MG63 (cell line): ENCODE measurements at regions not wholly inside any gene's neighbourhood (a gene's known extent, or its start where the extent isn't known, plus 50 kb on each side); places are given as distances from the start of the nearest gene placed in this dataset.
"Not testable (repeated sequence)": the region's sequence is repeated elsewhere in the genome, so short reads cannot be mapped to it uniquely, and the experiment has no call there.

ENCODE experiments used
- DNase-seq: peaks from one replicate; pipeline ENCODE4 v3.0.0-alpha.2; 2020
- H3K27me3 ChIP-seq: fragments of 250-450 bp; sonication (Bioruptor Pico); 2 replicates; pipeline ENCODE4 v1.5.1; 2020; ENCODE audit warnings: mild to moderate bottlenecking, moderate library complexity
- H3K36me3 ChIP-seq: fragments of 250-450 bp; sonication (Bioruptor Pico); 2 replicates; pipeline ENCODE4 v1.5.1; 2020; ENCODE audit warnings: mild to moderate bottlenecking, moderate library complexity
- H3K4me3 ChIP-seq: fragments of 250-450 bp; sonication (Bioruptor Pico); 2 replicates; pipeline ENCODE4 v1.5.1; 2020; ENCODE audit warnings: mild to moderate bottlenecking, moderate library complexity
- H3K9me3 ChIP-seq: fragments of 250-450 bp; sonication (Bioruptor Pico); 2 replicates; pipeline ENCODE4 v1.5.1; 2020; ENCODE audit warnings: mild to moderate bottlenecking, moderate library complexity

DNA sequence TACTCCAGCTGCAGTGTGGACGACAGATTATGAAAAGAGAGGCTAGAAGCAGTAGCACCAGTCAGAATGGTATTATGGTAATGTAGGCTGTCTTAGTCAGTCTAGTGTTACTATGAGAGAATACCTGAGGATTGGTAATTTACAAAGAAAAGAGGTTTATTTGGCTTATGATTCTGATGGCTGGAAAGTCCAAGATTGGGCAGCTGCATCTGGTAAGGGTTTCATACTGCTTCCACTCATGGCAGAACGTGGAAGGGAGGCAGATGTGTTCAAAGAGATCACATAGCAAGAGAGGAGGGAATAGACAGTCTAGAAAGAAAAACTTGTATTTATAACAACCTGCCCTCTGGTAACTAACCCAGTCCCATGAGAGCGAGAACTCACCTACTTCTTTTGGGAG lies 77.3 kb upstream of the NAV2 start:
- no peak for DNase-seq
- H3K36me3 ChIP-seq = no peaks in the 10 kb centered on the region
- H3K4me3 ChIP-seq = no peak overlapping the region
- H3K9me3 ChIP-seq = no peaks in the 10 kb centered on the region; the same call in 1 of the 2 replicates
- H3K27me3 ChIP-seq = no peaks in the 10 kb centered on the region

DNA sequence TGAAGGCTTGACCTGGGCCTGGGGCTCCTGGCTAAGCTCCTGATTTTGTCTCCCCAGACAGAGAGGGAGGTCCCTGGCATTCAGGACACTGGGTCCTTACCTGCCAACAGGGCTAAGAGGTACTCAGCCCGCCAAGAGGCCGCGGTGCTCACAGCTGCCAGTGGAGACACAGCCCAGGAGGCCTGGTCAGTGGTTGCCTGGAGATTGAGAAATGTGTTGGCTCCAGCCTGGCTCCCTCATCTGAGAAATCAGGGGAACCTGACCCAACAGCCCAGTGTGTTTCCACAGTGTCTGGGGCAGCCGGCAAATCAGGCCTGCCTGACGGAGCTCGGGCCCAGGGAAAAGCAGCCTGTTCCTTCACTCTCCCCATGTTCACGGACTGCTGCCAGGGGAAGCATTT lies 79.4 kb upstream of the NAV2 start:
- H3K9me3 ChIP-seq = no peaks in the 10 kb centered on the region; the same call in 1 of the 2 replicates
- peak; percentile 39 for DNase-seq
- no peaks in the 10 kb centered on the region; the same call in 1 of the 2 replicates for H3K36me3 ChIP-seq
- no peak overlapping the region for H3K4me3 ChIP-seq
- H3K27me3 ChIP-seq = no peaks in the 10 kb centered on the region

DNA sequence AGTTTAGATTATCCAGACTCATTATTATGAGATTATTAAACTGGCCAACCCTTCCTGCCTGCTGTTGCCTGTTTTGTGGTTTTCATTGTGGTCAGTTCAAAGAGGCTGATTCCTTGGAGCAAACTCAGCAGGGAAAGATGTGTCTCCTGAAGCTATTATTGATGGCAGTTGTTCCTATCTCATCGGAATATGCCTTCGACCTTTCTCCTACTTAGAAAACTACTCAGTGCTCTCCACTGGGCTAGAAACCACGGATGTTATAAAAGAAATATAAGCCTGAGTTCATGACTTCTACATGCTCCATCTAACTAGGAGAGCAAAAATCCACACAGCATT lies 80.2 kb upstream of the NAV2 start:
- DNase-seq = no peak
- H3K27me3 ChIP-seq = no peaks in the 10 kb centered on the region
- H3K4me3 ChIP-seq = no peak overlapping the region
- H3K36me3 ChIP-seq = no peaks in the 10 kb centered on the region; the same call in 1 of the 2 replicates
- no peaks in the 10 kb centered on the region; the same call in 1 of the 2 replicates for H3K9me3 ChIP-seq

DNA sequence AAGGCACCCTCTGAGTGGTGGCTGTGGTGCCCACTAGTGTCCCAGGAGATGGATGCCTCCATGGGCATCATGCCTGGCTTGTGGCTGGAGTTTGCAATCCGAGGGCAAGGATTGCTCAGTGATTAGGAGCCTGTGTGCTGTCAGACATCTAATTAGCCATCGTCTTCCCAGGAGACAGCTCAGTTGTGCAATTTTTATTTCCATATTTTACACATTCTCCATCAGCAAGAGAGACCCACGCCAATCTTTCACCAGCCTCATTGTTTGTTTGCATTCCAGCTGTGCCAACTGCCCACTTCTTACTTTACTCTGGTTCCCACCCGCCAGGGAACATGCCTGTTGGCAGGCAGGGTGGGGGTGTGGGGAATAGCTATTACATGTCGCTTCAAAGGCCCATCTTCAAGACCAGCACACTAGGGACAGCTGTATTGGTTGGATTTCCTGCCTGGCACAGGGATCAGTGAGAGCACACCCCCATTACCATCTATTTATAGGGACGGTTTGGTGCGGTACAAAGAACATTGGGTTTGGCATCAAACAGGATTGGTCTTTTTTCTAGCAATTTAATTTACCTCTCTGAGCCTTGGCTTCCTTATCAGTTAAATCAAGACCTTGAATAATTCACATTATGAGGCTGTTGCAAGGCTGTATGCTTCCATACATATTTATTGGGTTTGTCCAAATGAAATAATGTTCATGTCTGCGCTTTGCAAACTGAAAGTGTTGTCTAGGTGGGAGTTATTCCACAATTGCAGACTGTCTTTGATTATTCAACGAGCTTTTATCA lies 80.7 kb upstream of the NAV2 start:
- DNase-seq = peak; percentile 67
- Histone ChIP-seq H3K36me3 (no peaks in the 10 kb centered on the region; the same call in 1 of the 2 replicates), H3K4me3 (no peak overlapping the region), H3K27me3 (no peaks in the 10 kb centered on the region), H3K9me3 (no peaks in the 10 kb centered on the region; the same call in 1 of the 2 replicates)

DNA sequence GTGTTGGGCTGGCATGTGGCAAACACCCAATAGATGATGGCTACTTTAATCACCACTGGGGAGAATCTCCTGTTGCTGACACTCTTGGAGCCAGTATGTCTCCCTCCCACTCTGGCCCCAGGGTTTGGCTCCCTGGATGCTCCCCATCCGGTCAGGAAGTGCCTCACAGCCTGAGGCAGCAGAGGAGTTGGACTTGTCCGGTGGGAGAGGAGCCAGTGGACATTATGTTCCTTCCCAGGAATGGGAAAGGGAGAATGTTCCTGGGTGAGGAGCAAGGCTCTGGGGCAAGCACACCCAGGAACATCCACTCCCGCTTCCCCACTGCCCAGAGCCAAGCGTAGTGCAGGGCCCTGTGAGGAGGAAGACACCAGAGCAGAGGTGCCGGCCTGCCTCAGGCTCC lies 84.6 kb upstream of the NAV2 start:
- peaks cover 5% of the 10 kb centered on the region for H3K9me3 ChIP-seq
- no peaks in the 10 kb centered on the region for H3K27me3 ChIP-seq
- peak; percentile 98 for DNase-seq
- no peaks in the 10 kb centered on the region; the same call in 1 of the 2 replicates for H3K36me3 ChIP-seq
- no peak overlapping the region for H3K4me3 ChIP-seq

DNA sequence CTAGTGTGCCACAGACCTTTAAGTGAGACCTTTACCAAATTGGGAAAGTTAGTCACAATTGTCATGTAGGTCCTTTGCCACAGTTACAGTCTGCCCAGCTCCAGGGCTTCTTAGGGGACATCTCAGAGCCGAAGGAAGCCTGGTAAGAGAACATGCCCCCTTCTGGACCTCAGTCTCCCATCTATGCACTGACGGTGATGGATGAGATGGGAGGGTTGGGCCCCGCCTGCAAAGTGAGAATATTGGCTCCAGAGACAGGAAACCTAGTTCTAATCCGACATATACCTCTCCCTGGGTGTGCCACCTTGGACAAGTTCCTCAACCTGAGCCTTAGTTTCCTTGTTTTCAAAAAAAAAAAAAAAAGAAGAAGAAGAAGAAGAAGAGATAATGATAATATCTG lies 85.1 kb upstream of the NAV2 start:
- H3K36me3 ChIP-seq = no peaks in the 10 kb centered on the region; the same call in 1 of the 2 replicates
- H3K9me3 ChIP-seq = peaks cover 5% of the 10 kb centered on the region
- DNase-seq = no peak
- H3K4me3 ChIP-seq = no peak overlapping the region
- no peaks in the 10 kb centered on the region for H3K27me3 ChIP-seq

DNA sequence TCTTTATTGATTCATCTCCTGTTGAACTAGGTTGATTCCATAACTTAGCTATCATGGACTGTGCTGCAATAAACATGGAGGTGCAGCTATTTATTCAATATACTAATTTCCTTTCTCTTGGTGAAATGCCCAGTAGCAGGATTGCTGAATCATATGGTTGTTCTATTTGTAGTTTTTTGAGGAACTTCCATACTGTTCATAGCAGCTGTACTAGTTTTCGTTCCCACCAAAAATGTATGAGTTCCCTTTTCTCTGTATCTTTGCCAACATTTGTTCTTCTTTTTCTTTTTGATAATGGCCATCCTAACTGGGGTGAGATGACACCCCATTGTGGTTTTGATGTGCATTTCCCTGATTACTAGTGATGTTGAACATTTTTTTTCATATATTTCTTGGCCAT lies 87.2 kb upstream of the NAV2 start:
- no peak overlapping the region for H3K4me3 ChIP-seq
- peaks cover 5% of the 10 kb centered on the region for H3K9me3 ChIP-seq
- H3K27me3 ChIP-seq = no peaks in the 10 kb centered on the region
- H3K36me3 ChIP-seq = no peaks in the 10 kb centered on the region; the same call in 1 of the 2 replicates
- no peak for DNase-seq

DNA sequence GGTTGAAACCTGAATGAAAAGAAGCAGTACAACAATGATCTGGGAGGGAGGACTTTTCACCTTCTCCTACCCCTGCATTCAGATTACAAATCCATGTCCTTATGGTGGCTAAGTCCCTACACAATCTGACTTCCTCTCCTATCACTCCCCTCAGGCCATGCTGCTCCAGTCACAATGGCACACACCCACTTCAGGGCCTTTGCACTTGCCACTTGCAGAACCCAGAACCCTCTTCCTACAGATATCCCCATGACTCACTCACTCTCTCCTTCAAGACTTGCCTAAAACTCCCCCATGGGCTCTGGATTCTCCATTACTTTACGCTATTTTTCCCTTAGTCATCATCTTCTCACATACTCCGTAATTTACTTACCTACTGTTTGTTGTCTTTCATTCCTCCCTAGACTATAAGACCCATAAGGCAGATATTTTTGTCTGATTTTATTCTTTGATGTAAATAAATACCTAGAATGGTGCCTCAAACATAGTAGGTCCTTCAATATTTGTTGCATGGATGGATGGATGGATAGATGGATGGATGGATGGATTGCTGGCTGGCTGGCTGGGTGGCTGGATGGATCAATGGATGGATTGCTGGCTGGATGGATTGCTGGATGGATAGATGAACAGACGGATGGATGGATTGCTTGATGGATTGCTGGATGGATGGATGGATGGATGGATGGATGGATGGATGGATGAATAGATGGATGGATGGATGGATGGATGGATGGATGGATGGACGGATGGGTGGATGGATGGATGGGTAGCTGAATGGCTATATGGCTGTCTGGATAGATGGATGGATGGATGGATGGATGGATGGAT lies 94.7 kb upstream of the NAV2 start:
- no peaks in the 10 kb centered on the region for H3K36me3 ChIP-seq
- DNase-seq = no peak
- no peaks in the 10 kb centered on the region for H3K27me3 ChIP-seq
- no peaks in the 10 kb centered on the region for H3K9me3 ChIP-seq
- no peak overlapping the region for H3K4me3 ChIP-seq

DNA sequence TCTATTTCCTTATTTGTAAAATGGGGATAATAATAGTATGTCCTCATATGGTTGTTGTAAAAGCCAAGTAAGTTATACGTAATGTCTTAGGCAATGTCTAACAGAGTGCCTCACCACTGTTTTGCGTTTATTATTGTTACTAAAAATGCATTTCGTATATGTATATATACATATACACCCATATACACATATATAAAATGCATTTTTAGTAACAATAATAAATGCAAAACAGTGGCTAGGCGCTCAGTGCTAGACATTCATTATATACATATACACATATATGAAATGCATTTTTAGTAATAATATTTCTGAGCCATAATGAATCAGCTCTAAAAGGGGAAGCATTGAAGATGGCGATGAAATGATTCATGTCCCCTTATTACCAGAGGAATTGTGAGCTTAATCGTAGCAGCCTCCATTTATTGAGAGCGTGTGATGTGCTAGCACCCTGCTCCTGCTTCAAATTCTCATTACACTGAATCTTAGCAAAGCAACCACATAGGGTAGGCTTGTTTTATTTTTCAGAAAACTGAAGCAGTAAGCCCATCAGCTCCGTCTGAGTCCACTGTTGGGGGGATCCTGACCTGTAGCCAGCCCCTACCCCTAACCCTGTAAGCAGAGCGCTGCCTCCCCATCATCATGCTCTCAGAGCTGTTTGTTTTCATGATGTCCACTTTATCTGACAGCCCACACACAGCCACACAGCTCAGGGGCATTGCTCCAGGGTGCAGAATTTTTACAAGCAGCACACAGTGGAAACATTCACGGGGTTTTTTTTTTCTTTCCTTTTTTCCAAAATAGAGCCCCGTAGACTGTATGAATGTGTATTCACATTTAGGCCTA lies 97.1 kb upstream of the NAV2 start:
- Histone ChIP-seq H3K9me3 (no peaks in the 10 kb centered on the region; the same call in 1 of the 2 replicates), H3K36me3 (no peaks in the 10 kb centered on the region), H3K4me3 (no peak overlapping the region), H3K27me3 (no peaks in the 10 kb centered on the region)
- DNase-seq = no peak

DNA sequence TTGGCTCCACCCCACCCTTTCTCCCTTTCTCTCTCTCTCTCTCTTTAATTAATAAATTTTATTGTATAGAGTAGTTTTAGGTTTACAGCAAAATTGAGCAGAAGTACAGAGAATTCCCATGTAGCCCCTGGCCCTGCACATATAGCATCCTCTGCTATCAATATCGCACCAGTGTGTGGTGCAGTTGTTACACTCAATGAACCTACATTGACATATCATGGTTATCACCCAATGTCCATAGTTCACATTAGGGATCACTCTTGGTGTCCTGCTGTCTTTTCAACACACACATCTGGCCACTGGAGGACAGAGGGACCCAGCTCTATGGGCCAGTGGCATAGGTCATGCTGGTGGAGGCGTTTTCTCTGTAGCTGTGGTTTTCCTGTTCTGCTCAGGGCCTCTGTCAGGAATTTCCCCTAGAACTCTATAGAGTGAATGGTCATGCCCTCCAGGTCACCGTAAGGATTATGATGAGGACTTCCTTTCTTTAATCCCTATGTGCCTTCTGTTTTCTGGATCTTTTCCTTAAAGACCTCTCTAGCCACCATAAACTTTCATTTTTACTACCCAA lies 98.2 kb upstream of the NAV2 start:
- H3K4me3 ChIP-seq = no peak overlapping the region
- H3K36me3 ChIP-seq = no peaks in the 10 kb centered on the region
- no peaks in the 10 kb centered on the region for H3K27me3 ChIP-seq
- peaks cover 2% of the 10 kb centered on the region for H3K9me3 ChIP-seq
- DNase-seq = no peak

DNA sequence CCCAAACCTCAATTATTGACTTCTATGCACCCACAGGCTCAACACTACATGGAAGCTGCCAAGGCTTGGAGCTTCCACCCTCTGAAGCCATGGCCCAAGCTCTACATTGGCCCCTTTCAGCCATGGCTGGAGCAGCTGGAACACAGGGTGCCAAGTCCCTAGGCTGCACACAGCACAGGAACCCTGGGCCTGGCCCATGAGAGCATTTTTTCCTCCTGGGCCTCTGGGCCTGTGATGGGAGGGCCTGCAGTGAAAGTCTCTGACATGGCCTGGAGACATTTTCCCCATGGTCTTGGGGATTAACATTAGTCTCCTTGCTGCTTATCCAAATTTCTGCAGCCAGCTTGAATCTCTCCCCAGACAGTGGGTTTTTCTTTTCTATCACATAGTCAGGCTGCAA lies 100.6 kb upstream of the NAV2 start:
- not testable (repeated sequence) for H3K36me3 ChIP-seq, H3K9me3 ChIP-seq, H3K27me3 ChIP-seq, H3K4me3 ChIP-seq, DNase-seq

DNA sequence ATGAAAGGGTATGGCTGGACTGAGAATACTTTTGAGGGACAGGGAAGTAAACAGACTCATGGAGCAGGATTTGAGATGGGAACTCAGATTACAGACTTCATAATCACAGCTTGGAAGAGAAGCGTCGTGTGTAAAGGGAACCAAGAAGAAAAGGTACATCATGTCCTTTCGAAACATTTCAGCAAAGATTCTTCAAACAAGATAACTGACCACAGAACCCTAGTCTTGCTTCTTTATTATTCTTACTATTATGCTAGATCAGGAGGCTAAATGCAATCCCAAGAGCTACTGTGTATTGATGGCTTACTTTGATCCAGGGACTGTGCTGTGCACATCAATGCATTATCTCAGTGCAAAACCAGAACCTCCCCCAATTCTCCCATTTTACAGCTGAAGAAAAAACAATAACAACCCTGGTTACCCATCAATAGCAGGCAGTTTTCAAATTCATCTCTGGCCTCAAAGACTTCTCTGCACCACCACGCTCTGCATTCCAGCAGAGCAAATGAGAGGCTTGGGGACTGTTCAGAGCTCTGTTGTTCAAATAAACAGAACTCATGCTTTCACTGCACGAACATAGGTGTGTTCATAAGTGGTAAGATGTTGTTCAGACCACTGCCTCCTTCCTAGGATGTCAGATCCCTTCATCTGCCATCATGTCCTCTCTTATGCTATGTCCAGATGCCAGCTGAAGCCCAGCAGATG lies 104.8 kb upstream of the NAV2 start:
- Histone ChIP-seq H3K9me3 (peaks cover 2% of the 10 kb centered on the region), H3K27me3 (no peaks in the 10 kb centered on the region), H3K36me3 (no peaks in the 10 kb centered on the region), H3K4me3 (no peak overlapping the region)
- DNase-seq = no peak

DNA sequence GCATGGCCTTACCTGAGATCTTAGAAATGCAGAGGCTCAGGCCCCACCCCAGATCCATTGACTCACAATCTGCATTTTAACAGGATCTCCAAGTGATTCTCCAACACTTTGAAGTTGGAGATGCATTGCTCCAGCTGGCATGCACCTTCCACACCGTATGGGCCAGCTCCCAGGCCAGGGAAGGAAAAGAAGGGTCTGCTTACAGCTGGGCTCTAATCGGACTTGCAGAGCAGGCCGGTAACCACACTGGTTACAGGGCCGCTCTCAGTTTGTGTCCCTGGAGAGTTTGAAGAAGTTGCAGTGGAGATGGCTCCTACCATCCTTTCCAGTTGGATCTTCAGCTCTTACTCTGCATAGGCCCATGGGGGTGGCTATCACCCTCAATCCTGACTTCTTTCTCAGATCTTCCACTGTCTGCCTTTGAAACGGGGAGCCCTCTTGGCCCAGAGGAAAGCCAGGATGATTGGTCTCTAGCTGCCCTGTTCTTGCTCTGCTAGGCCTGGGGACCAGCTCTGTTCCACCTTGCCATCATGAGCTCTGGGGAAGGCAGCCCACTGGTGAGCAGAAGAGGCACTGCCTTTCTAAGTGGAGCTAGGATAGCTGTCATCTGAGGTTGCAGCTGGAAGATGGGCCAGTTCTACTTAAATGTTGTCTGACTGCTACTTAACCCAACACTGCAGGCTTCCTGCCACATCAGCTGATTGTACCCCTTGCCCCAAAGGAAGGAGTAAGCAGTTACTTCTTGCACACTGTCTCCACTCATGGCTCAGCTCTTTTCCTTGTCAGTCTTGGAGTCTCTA lies 105.6 kb upstream of the NAV2 start:
- H3K36me3 ChIP-seq = no peaks in the 10 kb centered on the region
- no peaks in the 10 kb centered on the region for H3K27me3 ChIP-seq
- no peak for DNase-seq
- peaks cover 2% of the 10 kb centered on the region for H3K9me3 ChIP-seq
- no peak overlapping the region for H3K4me3 ChIP-seq

DNA sequence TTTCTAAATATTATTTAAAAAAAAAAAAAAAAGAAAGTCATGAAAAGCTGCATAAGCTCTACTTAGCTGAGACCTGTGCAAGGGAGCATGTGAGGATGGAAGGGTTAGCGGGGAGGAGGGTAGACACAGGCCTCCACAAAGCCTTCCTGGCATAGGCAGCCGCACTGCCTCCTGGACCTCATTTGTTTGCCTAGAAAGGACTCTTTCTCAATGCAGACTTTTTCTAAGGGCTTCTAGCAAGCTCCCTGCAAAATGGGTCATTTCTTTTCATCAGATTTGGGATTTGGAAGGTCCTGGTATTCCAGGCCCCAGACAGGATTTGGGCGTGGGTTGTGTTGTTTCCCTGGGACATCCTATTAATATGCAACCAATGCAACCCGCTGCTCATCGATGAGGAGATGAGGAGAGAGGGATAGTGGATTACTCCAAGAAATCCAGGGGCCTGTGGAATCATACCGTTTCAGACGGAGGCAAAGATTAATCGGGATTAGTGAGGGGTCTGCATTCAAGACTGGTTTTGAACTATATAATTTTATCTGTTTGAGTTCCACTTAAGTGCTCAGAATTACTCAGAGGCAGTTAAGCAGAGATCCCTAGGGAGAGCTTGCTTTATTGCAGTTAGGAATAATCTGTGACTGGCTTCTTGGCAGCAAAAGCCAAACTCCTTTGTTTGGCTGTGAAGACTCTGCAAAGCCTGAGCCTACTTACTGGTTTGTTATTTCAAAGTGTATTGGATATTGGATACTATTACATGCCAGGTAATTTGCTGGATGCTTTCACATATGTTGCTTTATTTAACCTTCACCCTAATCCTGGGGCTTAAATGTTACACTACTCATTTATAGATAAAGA lies 106.9 kb upstream of the NAV2 start:
- DNase-seq = peak; percentile 70
- Histone ChIP-seq H3K9me3 (peaks cover 2% of the 10 kb centered on the region; the same call in 1 of the 2 replicates), H3K4me3 (no peak overlapping the region), H3K27me3 (no peaks in the 10 kb centered on the region), H3K36me3 (no peaks in the 10 kb centered on the region)
